Liver (tissue), 3 donors: ENCODE measurements at regions not wholly inside any gene's neighbourhood (a gene's known extent, or its start where the extent isn't known, plus 50 kb on each side); places are given as distances from the start of the nearest gene placed in this dataset.

ENCODE experiments used
- CTCF ChIP-seq: fragments of 150-350 bp; IDR thresholded peaks from 2 replicates; pipeline ENCODE4 v1.5.1; 2017; ENCODE audit warnings: improper control_type of control experiment, low read depth, low read length; ENCODE audit not compliant: missing input control
- GABPA ChIP-seq, 2 donors: IDR thresholded peaks in 1 of 2; conservative IDR thresholded peaks in 1 of 2; 2 replicates each; pipeline ENCODE4 v1.6.1; 2016; ENCODE audit warnings: antibody characterized with exemption in 2 of 2, mild to moderate bottlenecking in 1 of 2, moderate library complexity in 1 of 2
- MAX ChIP-seq: IDR thresholded peaks from 2 replicates; pipeline ENCODE4 v1.6.1; 2016; ENCODE audit warnings: antibody characterized with exemption
- ZBTB33 ChIP-seq: IDR thresholded peaks from 2 replicates; pipeline ENCODE4 v1.6.1; 2016; ENCODE audit warnings: antibody characterized with exemption
- donor health status: healthy.
- donor health status: healthy.

- no peak for TF ChIP-seq CTCF
- TF ChIP-seq MAX = no peak
- TF ChIP-seq ZBTB33 = no peak
- no peak for TF ChIP-seq GABPA (IDR thresholded peaks at IDR 0.05 in 1 of 2, conservative IDR thresholded peaks at IDR 0.05 in 1 of 2)
These were observed 568.3 kb upstream of the MEX3C start for GRCh38 chr18:51765606-51766360.
